ENCODE measurements at regions not wholly inside any gene's neighbourhood (a gene's known extent, or its start where the extent isn't known, plus 50 kb on each side); places are given as distances from the start of the nearest gene placed in this dataset.
"Not testable (repeated sequence)": the region's sequence is repeated elsewhere in the genome, so short reads cannot be mapped to it uniquely, and the experiment has no call there.

DNA sequence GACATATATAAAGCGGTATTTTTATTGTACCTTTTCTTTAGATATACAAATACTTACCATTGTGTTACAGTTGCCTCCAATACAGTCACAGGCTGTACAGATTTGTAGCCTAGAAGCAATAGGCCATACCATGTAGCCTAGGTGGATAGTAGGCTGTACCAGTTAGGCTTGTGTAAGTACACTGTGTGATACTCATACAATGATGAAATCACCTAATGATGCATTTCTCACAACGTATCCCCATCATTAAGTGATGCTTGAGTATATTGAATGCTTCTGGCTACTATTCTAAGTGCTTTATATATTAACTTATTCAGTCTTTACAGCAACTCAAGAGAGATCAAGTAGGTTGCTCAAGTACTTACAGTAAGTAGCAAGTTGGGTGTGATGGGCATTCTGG, 71.6 kb upstream of the AGTPBP1 start:
- TF ChIP-seq POLR2AphosphoS5 (IDR thresholded peaks at IDR 0.05; ENCODE audit: insufficient read depth in 1 of 2, low read depth in 1 of 2); POLR2A (IDR thresholded peaks at IDR 0.05): not testable (repeated sequence)
- TF ChIP-seq, protein P1, sequence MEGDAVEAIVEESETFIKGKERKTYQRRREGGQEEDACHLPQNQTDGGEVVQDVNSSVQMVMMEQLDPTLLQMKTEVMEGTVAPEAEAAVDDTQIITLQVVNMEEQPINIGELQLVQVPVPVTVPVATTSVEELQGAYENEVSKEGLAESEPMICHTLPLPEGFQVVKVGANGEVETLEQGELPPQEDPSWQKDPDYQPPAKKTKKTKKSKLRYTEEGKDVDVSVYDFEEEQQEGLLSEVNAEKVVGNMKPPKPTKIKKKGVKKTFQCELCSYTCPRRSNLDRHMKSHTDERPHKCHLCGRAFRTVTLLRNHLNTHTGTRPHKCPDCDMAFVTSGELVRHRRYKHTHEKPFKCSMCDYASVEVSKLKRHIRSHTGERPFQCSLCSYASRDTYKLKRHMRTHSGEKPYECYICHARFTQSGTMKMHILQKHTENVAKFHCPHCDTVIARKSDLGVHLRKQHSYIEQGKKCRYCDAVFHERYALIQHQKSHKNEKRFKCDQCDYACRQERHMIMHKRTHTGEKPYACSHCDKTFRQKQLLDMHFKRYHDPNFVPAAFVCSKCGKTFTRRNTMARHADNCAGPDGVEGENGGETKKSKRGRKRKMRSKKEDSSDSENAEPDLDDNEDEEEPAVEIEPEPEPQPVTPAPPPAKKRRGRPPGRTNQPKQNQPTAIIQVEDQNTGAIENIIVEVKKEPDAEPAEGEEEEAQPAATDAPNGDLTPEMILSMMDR (IDR thresholded peaks at IDR 0.05): not testable (repeated sequence)

Data from vagina (tissue), 2 donors.